ENCODE measurements at regions not wholly inside any gene's neighbourhood (a gene's known extent, or its start where the extent isn't known, plus 50 kb on each side); places are given as distances from the start of the nearest gene placed in this dataset.

DNA sequence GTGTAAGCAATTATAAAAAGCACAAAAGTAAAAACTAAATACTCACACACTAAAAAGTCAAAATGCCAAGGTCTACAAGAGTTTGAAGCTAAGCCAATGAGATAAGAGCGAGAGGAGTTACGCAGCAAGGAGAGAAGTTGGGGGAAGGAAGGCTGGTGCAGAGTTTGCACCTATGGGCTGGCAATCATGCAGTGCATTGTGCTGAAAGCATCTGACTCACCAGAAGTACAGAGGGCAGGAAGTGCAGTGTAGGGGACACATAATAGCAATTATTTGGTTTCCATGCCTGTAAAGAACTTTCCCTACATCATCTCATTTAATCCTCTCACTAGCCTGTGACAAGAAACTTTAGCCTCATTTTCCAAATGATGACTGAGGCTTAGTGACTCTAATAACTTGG is 142.7 kb upstream of the KYNU start:
- CTCF ChIA-PET = no interaction called here
- POLR2A ChIA-PET = no interaction called here

More for the DNA sequence above, 142.7 kb upstream of the KYNU start:
- Histone ChIP-seq H2AFZ (ENCODE audit: low read depth) (no peak overlapping the region), H3K79me2 (ENCODE audit: insufficient read depth) (no peaks in the 10 kb centered on the region), H4K20me1 (ENCODE audit: insufficient read depth) (no peaks in the 10 kb centered on the region), H3K4me1 (ENCODE audit: control insufficient read depth in 1 of 2, insufficient read depth in 2 of 2, low read depth in 1 of 2, low read length in 1 of 2) (no peaks in the 10 kb centered on the region), H3F3A (replicated peaks; ENCODE audit: insufficient read depth) (no peaks in the 10 kb centered on the region), H3K9ac (no peak overlapping the region), H3K27me3 (ENCODE audit: insufficient read depth) (no peaks in the 10 kb centered on the region), H3K4me2 (no peak overlapping the region), H3K9me3 (no peaks in the 10 kb centered on the region), H3K27ac (ENCODE audit: low read depth in 2 of 2, low read length in 1 of 2) (no peak overlapping the region), H3K36me3 (replicated peaks in 1 of 2; ENCODE audit: control insufficient read depth in 1 of 2, insufficient read depth in 2 of 2, low read length in 1 of 2) (no peaks in the 10 kb centered on the region), H3K4me3 (ENCODE audit: low read depth in 2 of 2, low read length in 1 of 2) (no peak overlapping the region), H3K9me2 (no peaks in the 10 kb centered on the region)
- TF ChIP-seq GABPA (IDR thresholded peaks at IDR 0.05; ENCODE audit: low read depth) (no peak), MXI1 (IDR thresholded peaks at IDR 0.05; ENCODE audit: low read depth, low read length) (no peak), USF1 (IDR thresholded peaks at IDR 0.05; ENCODE audit: borderline replicate concordance, low read depth) (no peak), CHD2 (IDR thresholded peaks at IDR 0.05; ENCODE audit: low read length, partially characterized antibody) (no peak), MEF2A (IDR thresholded peaks at IDR 0.05; ENCODE audit: borderline replicate concordance, low read depth) (no peak), POLR2AphosphoS5 (IDR thresholded peaks at IDR 0.05; ENCODE audit: low read depth, low read length) (no peak), TAF1 (IDR thresholded peaks at IDR 0.05; ENCODE audit: borderline replicate concordance, low read depth, low read length) (no peak), FOSL2 (IDR thresholded peaks at IDR 0.05; ENCODE audit: borderline replicate concordance, low read depth) (no peak), PBX3 (IDR thresholded peaks at IDR 0.05) (no peak), RXRA (IDR thresholded peaks at IDR 0.05; ENCODE audit: borderline replicate concordance, low read depth) (no peak), GATA2 (CRISPR knock-in tag; IDR thresholded peaks at IDR 0.05) (no peak), IRF3 (IDR thresholded peaks at IDR 0.05; ENCODE audit: low read depth, low read length) (no peak), NRF1 (IDR thresholded peaks at IDR 0.05; ENCODE audit: low read depth, low read length) (no peak), NFIC (IDR thresholded peaks at IDR 0.05; ENCODE audit: borderline replicate concordance) (no peak), RAD21 (IDR thresholded peaks at IDR 0.05; ENCODE audit: low read length) (no peak)
- TF ChIP-seq, protein P1, sequence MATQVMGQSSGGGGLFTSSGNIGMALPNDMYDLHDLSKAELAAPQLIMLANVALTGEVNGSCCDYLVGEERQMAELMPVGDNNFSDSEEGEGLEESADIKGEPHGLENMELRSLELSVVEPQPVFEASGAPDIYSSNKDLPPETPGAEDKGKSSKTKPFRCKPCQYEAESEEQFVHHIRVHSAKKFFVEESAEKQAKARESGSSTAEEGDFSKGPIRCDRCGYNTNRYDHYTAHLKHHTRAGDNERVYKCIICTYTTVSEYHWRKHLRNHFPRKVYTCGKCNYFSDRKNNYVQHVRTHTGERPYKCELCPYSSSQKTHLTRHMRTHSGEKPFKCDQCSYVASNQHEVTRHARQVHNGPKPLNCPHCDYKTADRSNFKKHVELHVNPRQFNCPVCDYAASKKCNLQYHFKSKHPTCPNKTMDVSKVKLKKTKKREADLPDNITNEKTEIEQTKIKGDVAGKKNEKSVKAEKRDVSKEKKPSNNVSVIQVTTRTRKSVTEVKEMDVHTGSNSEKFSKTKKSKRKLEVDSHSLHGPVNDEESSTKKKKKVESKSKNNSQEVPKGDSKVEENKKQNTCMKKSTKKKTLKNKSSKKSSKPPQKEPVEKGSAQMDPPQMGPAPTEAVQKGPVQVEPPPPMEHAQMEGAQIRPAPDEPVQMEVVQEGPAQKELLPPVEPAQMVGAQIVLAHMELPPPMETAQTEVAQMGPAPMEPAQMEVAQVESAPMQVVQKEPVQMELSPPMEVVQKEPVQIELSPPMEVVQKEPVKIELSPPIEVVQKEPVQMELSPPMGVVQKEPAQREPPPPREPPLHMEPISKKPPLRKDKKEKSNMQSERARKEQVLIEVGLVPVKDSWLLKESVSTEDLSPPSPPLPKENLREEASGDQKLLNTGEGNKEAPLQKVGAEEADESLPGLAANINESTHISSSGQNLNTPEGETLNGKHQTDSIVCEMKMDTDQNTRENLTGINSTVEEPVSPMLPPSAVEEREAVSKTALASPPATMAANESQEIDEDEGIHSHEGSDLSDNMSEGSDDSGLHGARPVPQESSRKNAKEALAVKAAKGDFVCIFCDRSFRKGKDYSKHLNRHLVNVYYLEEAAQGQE (IDR thresholded peaks at IDR 0.05; ENCODE audit: low read depth, low read length) = no peak
- TF ChIP-seq, protein P2, sequence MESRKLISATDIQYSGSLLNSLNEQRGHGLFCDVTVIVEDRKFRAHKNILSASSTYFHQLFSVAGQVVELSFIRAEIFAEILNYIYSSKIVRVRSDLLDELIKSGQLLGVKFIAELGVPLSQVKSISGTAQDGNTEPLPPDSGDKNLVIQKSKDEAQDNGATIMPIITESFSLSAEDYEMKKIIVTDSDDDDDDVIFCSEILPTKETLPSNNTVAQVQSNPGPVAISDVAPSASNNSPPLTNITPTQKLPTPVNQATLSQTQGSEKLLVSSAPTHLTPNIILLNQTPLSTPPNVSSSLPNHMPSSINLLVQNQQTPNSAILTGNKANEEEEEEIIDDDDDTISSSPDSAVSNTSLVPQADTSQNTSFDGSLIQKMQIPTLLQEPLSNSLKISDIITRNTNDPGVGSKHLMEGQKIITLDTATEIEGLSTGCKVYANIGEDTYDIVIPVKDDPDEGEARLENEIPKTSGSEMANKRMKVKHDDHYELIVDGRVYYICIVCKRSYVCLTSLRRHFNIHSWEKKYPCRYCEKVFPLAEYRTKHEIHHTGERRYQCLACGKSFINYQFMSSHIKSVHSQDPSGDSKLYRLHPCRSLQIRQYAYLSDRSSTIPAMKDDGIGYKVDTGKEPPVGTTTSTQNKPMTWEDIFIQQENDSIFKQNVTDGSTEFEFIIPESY (IDR thresholded peaks at IDR 0.05; ENCODE audit: borderline replicate concordance, low read depth) = no peak
- no peak for DNase-seq
- WGBS (ENCODE audit: low lambda C conversion rate) = 89% methylated on average over 2 of the region's 2 CpGs
